PC-3 (cell line): ENCODE measurements at regions not wholly inside any gene's neighbourhood (a gene's known extent, or its start where the extent isn't known, plus 50 kb on each side); places are given as distances from the start of the nearest gene placed in this dataset.
A peak's percentile ranks its signal among the peaks of the same experiment; 100 is the strongest.

Source experiments
- ATAC-seq: fragments of 200-7000 bp; cut with Tn5 transposase; 2 replicates; pipeline ENCODE4 v1.9.1; 2020; ENCODE audit warnings: mild to moderate bottlenecking, moderate library complexity
- BruUV-seq: library from RNA; stranded (reverse); fragments of 400-500 nt; replicated peaks from 2 replicates; lab custom pipeline; 2021; lab: Mats Ljungman, UMichigan
- CTCF ChIA-PET: fragments of 300-600 bp; sonication (Branson Sonifier 250); formaldehyde crosslinking; loops from one replicate; lab custom pipeline; 2022; ENCODE audit warnings: antibody characterized with exemption; lab: Charles Lee
- POLR2A ChIA-PET: fragments of 300-600 bp; sonication (Branson Sonifier 250); formaldehyde crosslinking; loops from one replicate; lab custom pipeline; 2022; ENCODE audit warnings: antibody characterized with exemption; ENCODE audit not compliant: unreplicated experiment; lab: Charles Lee
- DNase-seq: peaks from one replicate; pipeline ENCODE4 v3.0.0-alpha.2; 2015
- H2AFZ ChIP-seq: fragments of 300-600 bp; sonication (generic); 2 replicates; pipeline ENCODE4 v1.6.0; 2016; ENCODE audit warnings: antibody characterized with exemption, low read length
- H3F3A ChIP-seq: fragments of 300-600 bp; sonication (generic); one replicate; pipeline ENCODE4 v1.6.0; 2017; ENCODE audit warnings: antibody characterized with exemption, low read length, control low read depth, mild to moderate bottlenecking; ENCODE audit not compliant: unreplicated experiment
- H3K27ac ChIP-seq: fragments of 300-600 bp; sonication (generic); 2 replicates; pipeline ENCODE4 v1.5.1; 2016; ENCODE audit warnings: mild to moderate bottlenecking, low read length
- H3K27me3 ChIP-seq: fragments of 300-600 bp; sonication (generic); 2 replicates; pipeline ENCODE4 v1.6.1; 2016; ENCODE audit warnings: low read length, mixed read lengths
- H3K36me3 ChIP-seq: fragments of 300-600 bp; sonication (generic); 2 replicates; pipeline ENCODE4 v1.6.1; 2016; ENCODE audit warnings: low read depth, mixed run types, low read length, mixed read lengths
- H3K4me1 ChIP-seq: fragments of 300-600 bp; sonication (generic); 2 replicates; pipeline ENCODE4 v1.5.1; 2016; ENCODE audit warnings: low read length; ENCODE audit not compliant: insufficient read depth
- H3K4me2 ChIP-seq: fragments of 300-600 bp; sonication (generic); 2 replicates; pipeline ENCODE4 v1.6.0; 2016; ENCODE audit warnings: low read length
- H3K4me3 ChIP-seq: fragments of 300-600 bp; sonication (generic); 2 replicates; pipeline ENCODE4 v1.5.1; 2016; ENCODE audit warnings: mild to moderate bottlenecking, low read length, mixed read lengths
- H3K79me2 ChIP-seq: fragments of 300-600 bp; sonication (generic); 2 replicates; pipeline ENCODE4 v1.6.1; 2017; ENCODE audit warnings: low read length, mixed read lengths
- H3K9ac ChIP-seq: fragments of 300-600 bp; sonication (generic); 2 replicates; pipeline ENCODE4 v1.6.0; 2016; ENCODE audit warnings: mild to moderate bottlenecking, low read length
- H3K9me2 ChIP-seq: fragments of 300-600 bp; sonication (generic); replicated peaks from 2 replicates; pipeline ENCODE4 v1.6.1; 2016; ENCODE audit warnings: mixed run types, low read length, mixed read lengths
- H3K9me3 ChIP-seq: fragments of 300-600 bp; sonication (generic); 2 replicates; pipeline ENCODE4 v1.6.1; 2016; ENCODE audit warnings: low read length, mixed read lengths
- H4K20me1 ChIP-seq: fragments of 300-600 bp; sonication (generic); 2 replicates; pipeline ENCODE4 v1.6.1; 2016; ENCODE audit warnings: low read length, mixed read lengths
- EZH2 ChIP-seq: fragments of 300-600 bp; sonication (generic); IDR thresholded peaks from one replicate; pipeline ENCODE4 v1.6.1; 2017; ENCODE audit warnings: antibody characterized with exemption, mild to moderate bottlenecking, low read length; ENCODE audit not compliant: unreplicated experiment
- EZH2phosphoT487 ChIP-seq: fragments of 300-600 bp; sonication (generic); IDR thresholded peaks from 2 replicates; pipeline ENCODE4 v1.6.1; 2018; ENCODE audit warnings: mild to moderate bottlenecking, antibody characterized with exemption, low read length, borderline replicate concordance
- intact Hi-C: fragments of 100-400 bp; cut with micrococcal nuclease; formaldehyde crosslinking; loops from 2 replicates; pipeline ENCODE4 v1.9.0; 2023
- TF ChIP-seq, protein P1 (sequence below): fragments of 300-600 bp; sonication (generic); conservative IDR thresholded peaks from 2 replicates; pipeline ENCODE4 v1.5.1; 2017; ENCODE audit warnings: antibody characterized with exemption, low read depth, mild to moderate bottlenecking, low read length

DNA sequence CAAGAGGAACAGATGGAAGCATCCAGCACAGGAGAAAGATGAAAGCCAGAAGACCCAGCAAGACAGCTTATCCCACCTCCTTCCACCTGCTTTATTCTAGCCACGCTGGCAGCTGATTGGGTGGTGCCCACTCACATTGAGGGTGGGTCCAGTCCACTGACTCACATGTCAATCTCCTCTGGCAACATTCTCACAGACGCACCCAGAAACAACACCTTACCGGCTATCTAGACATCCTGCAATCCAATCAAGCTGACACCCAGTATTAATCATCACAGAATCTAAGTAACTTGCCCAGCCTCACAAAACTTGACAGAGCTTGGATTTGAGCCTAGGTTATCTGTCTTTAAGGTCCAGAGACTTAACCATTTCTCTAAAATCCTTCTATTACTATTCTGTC, 208.9 kb downstream of the PAH start:
- ATAC-seq (no peak), DNase-seq (no peak)
- H3K79me2 ChIP-seq = no peaks in the 10 kb centered on the region
- no peak overlapping the region for H3K4me3 ChIP-seq
- ChIA-PET CTCF (no interaction called here), POLR2A (no interaction called here)
- TF ChIP-seq EZH2phosphoT487 (no peak), EZH2 (no peak)
- TF ChIP-seq, protein P1, sequence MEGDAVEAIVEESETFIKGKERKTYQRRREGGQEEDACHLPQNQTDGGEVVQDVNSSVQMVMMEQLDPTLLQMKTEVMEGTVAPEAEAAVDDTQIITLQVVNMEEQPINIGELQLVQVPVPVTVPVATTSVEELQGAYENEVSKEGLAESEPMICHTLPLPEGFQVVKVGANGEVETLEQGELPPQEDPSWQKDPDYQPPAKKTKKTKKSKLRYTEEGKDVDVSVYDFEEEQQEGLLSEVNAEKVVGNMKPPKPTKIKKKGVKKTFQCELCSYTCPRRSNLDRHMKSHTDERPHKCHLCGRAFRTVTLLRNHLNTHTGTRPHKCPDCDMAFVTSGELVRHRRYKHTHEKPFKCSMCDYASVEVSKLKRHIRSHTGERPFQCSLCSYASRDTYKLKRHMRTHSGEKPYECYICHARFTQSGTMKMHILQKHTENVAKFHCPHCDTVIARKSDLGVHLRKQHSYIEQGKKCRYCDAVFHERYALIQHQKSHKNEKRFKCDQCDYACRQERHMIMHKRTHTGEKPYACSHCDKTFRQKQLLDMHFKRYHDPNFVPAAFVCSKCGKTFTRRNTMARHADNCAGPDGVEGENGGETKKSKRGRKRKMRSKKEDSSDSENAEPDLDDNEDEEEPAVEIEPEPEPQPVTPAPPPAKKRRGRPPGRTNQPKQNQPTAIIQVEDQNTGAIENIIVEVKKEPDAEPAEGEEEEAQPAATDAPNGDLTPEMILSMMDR = no peak
- BruUV-seq = no TSS peak
- H3K36me3 ChIP-seq = no peaks in the 10 kb centered on the region
- no peaks in the 10 kb centered on the region for H3K27me3 ChIP-seq
- intact Hi-C loops = no loop called here
- H3F3A ChIP-seq = no peaks in the 10 kb centered on the region
- no peaks in the 10 kb centered on the region for H3K9me2 ChIP-seq
- H2AFZ ChIP-seq = no peak overlapping the region
- no peak overlapping the region for H3K4me2 ChIP-seq
- H3K4me1 ChIP-seq = no peaks in the 10 kb centered on the region
- no peaks in the 10 kb centered on the region; the same call in 1 of the 2 replicates for H3K9me3 ChIP-seq
- H3K27ac ChIP-seq = no peak overlapping the region
- H3K9ac ChIP-seq = no peak overlapping the region
- no peaks in the 10 kb centered on the region for H4K20me1 ChIP-seq

GRCh38 chr12:102702447-102703114, 214.5 kb downstream of the PAH start:
- Histone ChIP-seq H3K27me3 (no peaks in the 10 kb centered on the region), H3F3A (no peaks in the 10 kb centered on the region), H3K9me2 (no peaks in the 10 kb centered on the region), H3K79me2 (no peaks in the 10 kb centered on the region), H3K9ac (no peak overlapping the region), H4K20me1 (no peaks in the 10 kb centered on the region), H3K27ac (no peak overlapping the region), H3K4me3 (no peak overlapping the region), H2AFZ (no peak overlapping the region), H3K36me3 (no peaks in the 10 kb centered on the region), H3K4me1 (no peaks in the 10 kb centered on the region), H3K4me2 (no peak overlapping the region), H3K9me3 (no peaks in the 10 kb centered on the region)
- CTCF ChIA-PET = interaction anchor here (0.6 to 0.7 kb wide), 2 partner anchors 60 to 607 kb away, joined by 3 read pairs; no protein-coding TSS in a partner anchor
- BruUV-seq = no TSS peak
- TF ChIP-seq, protein P1 = peak; percentile 58
- TF ChIP-seq EZH2phosphoT487 = no peak
- POLR2A ChIA-PET = interaction anchor here (0.7 kb wide), 1 partner anchor 116 kb away, joined by 6 read pairs; no protein-coding TSS in a partner anchor
- ATAC-seq = no peak
- intact Hi-C loops = no loop called here
- DNase-seq = peak; percentile 25

GRCh38 chr12:102696045-102696444, 215.7 kb upstream of the IGF1 start:
- BruUV-seq = no TSS peak
- no peak overlapping the region for H3K27ac ChIP-seq
- no peak overlapping the region for H3K4me3 ChIP-seq
- no peaks in the 10 kb centered on the region for H3K4me1 ChIP-seq
- no peaks in the 10 kb centered on the region for H3F3A ChIP-seq
- DNase-seq (no peak), ATAC-seq (no peak)
- no peaks in the 10 kb centered on the region for H3K27me3 ChIP-seq
- intact Hi-C loops = no loop called here
- no peak overlapping the region for H3K4me2 ChIP-seq
- H3K36me3 ChIP-seq = no peaks in the 10 kb centered on the region
- no peak overlapping the region for H3K9ac ChIP-seq
- no peaks in the 10 kb centered on the region for H3K9me2 ChIP-seq
- no peak for TF ChIP-seq EZH2
- ChIA-PET POLR2A (no interaction called here), CTCF (no interaction called here)
- H2AFZ ChIP-seq = no peak overlapping the region
- H3K9me3 ChIP-seq = 0 out of 2 replicates have a peak, but pooled peaks cover 4% of the 10 kb centered on the region
- H3K79me2 ChIP-seq = no peaks in the 10 kb centered on the region
- no peaks in the 10 kb centered on the region for H4K20me1 ChIP-seq
